ENCODE measurements at regions not wholly inside any gene's neighbourhood (a gene's known extent, or its start where the extent isn't known, plus 50 kb on each side); places are given as distances from the start of the nearest gene placed in this dataset.

DNA sequence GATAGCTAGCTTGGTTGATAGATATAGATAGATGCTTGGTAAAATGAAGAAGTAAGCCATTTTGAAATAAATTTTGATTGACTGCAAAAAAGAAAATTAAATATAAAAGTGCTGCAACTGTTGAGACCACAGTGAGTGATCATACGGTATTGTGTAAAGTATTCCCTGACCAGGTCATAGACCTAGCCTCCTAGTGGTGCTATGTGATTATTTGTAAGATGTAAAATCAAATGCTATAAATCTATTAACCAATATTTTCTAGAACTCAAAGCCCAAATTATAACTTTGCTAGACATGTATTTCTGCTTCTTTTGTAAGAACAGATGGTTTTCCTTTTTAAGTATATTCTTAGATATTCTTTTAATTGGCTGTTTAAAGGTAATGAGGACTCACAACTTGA lies 480.2 kb upstream of the PTPRD start:
- H3K27ac ChIP-seq, result no peak overlapping the region
- no peaks in the 10 kb centered on the region for H3K36me3 ChIP-seq
- TF ChIP-seq, protein P1, sequence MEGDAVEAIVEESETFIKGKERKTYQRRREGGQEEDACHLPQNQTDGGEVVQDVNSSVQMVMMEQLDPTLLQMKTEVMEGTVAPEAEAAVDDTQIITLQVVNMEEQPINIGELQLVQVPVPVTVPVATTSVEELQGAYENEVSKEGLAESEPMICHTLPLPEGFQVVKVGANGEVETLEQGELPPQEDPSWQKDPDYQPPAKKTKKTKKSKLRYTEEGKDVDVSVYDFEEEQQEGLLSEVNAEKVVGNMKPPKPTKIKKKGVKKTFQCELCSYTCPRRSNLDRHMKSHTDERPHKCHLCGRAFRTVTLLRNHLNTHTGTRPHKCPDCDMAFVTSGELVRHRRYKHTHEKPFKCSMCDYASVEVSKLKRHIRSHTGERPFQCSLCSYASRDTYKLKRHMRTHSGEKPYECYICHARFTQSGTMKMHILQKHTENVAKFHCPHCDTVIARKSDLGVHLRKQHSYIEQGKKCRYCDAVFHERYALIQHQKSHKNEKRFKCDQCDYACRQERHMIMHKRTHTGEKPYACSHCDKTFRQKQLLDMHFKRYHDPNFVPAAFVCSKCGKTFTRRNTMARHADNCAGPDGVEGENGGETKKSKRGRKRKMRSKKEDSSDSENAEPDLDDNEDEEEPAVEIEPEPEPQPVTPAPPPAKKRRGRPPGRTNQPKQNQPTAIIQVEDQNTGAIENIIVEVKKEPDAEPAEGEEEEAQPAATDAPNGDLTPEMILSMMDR (IDR thresholded peaks at IDR 0.05), result no peak
- ATAC-seq (no peak), DNase-seq (no peak)
- H3K4me3 ChIP-seq, result no peak overlapping the region
- intact Hi-C loops (cut with DNase I), result no loop called here
- no peaks in the 10 kb centered on the region for H3K27me3 ChIP-seq (ENCODE audit: low read depth)
- no peaks in the 10 kb centered on the region for H3K4me1 ChIP-seq
- no peaks in the 10 kb centered on the region for H3K9me3 ChIP-seq

DNA sequence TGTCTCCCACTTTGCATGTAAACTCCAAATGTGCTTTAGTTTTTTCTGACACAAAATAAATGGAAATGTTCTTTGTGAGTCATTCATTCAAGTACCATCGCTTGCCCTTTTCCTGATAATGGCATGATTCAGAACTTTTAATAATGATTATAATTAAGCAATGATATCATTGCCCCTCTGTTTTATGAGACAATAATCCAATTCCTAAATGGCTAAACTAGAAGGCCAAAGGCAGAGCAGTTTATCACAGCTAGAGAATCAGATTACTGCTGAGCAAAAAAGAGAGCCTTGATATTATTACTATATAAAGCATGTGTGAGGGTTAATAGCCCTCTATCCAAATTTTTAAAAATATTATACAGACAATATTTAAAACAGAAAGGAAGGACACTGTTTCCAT lies 484.2 kb upstream of the PTPRD start:
- no peak overlapping the region for H3K27ac ChIP-seq
- no peak for ATAC-seq
- H3K36me3 ChIP-seq, result no peaks in the 10 kb centered on the region
- TF ChIP-seq, protein P1 (IDR thresholded peaks at IDR 0.05), result no peak
- H3K27me3 ChIP-seq (ENCODE audit: low read depth), result no peaks in the 10 kb centered on the region
- no peaks in the 10 kb centered on the region for H3K9me3 ChIP-seq
- intact Hi-C loops (cut with DNase I), result no loop called here
- no peak for DNase-seq
- H3K4me3 ChIP-seq, result no peak overlapping the region
- no peaks in the 10 kb centered on the region for H3K4me1 ChIP-seq

DNA sequence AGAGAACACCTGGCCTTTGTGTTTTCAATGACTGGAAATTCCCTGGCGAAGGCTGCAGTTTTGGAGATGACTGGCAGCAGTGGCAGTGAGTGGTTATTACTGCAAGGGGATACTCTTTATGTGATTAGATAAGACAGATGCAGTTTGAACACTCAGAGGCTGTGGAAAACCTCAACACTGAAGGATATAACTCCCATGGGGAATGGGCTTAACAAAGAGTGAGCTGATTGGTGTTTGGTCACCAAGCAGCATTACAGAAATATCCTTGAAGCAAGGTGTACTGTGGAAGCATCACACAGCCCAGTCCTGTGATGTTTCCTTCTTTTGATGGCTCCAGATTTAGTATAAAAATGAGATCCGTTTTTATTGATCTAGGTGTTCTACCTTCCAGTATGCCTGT lies 490.7 kb upstream of the PTPRD start:
- no peaks in the 10 kb centered on the region for H3K4me1 ChIP-seq
- H3K9me3 ChIP-seq, result no peaks in the 10 kb centered on the region
- no peak overlapping the region for H3K4me3 ChIP-seq
- no peak for ATAC-seq
- no peaks in the 10 kb centered on the region for H3K36me3 ChIP-seq
- no peak for DNase-seq
- intact Hi-C loops (cut with DNase I), result no loop called here
- H3K27me3 ChIP-seq (ENCODE audit: low read depth), result no peaks in the 10 kb centered on the region
- TF ChIP-seq, protein P1 (IDR thresholded peaks at IDR 0.05), result no peak
- H3K27ac ChIP-seq, result no peak overlapping the region

DNA sequence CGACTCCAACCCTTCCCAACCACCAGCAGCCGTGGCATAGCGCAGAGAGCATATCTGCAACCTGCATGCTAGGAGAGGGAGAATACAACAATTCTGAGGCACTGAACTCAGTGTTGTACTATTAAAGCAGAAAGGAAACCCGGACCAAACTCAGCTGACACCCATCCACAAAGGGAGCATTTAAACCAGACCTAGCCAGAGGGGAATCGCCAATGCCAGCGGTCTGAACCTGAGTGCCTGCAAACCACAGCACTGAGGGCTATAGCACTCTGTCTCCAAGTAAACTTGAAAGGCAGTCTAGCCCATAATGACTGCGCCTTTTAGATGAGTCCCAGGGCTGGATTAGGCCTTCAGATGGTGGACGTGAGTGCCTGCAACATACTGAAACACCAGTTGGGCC lies 494.4 kb upstream of the PTPRD start:
- DNase-seq (no peak), ATAC-seq (no peak)
- H3K9me3 ChIP-seq, result no peaks in the 10 kb centered on the region
- no peak overlapping the region for H3K4me3 ChIP-seq
- H3K27ac ChIP-seq, result no peak overlapping the region
- intact Hi-C loops (cut with DNase I), result no loop called here
- no peaks in the 10 kb centered on the region for H3K27me3 ChIP-seq (ENCODE audit: low read depth)
- TF ChIP-seq, protein P1 (IDR thresholded peaks at IDR 0.05), result no peak
- H3K36me3 ChIP-seq, result no peaks in the 10 kb centered on the region
- H3K4me1 ChIP-seq, result no peaks in the 10 kb centered on the region

DNA sequence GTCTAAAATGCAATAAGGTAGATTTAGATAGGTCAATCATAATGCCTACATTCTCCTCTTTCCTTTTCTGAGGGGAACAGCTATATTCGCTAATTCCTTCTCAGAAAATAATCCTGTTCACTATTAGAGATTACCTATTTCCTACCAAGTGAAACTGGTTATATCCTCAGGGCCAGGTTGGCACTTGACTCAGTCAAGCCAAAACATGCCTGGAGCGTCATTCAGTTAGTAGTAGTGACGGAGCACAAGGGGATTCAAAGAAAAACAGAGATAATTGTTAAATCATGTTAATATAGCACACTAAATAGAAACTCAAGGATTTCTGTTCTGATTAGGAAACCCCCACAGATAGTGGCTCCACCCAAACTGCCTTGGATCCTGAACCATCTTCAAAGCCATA lies 515.4 kb upstream of the PTPRD start:
- TF ChIP-seq, protein P1 (IDR thresholded peaks at IDR 0.05), result no peak
- no peak overlapping the region for H3K4me3 ChIP-seq
- DNase-seq, result no peak
- no peaks in the 10 kb centered on the region for H3K36me3 ChIP-seq
- H3K9me3 ChIP-seq, result no peaks in the 10 kb centered on the region
- no peaks in the 10 kb centered on the region for H3K4me1 ChIP-seq
- no peak for ATAC-seq
- H3K27ac ChIP-seq, result no peak overlapping the region
- H3K27me3 ChIP-seq (ENCODE audit: low read depth), result no peaks in the 10 kb centered on the region
- intact Hi-C loops (cut with DNase I), result no loop called here

DNA sequence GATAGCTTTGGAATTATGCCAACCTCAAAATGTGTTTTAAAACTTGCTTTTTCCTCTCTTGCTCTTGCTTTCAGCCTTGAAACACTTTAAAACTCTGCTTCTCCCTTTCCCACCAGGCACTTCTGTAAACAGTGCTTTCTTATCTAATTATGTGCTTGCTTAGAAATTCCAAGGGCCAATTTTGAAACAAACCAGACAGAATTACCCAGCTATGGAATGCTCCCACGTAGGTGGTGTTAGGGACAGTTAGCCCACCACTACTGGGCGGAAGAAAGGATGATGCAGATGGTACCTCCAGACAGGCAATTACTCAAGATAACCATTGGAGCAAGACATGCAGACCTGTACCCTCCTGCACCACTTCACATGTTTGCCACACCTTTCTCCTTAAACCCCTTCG lies 523.0 kb upstream of the PTPRD start:
- intact Hi-C loops (cut with DNase I), result no loop called here
- DNase-seq, result no peak
- Histone ChIP-seq H3K27me3 (ENCODE audit: low read depth) (no peaks in the 10 kb centered on the region), H3K4me1 (no peaks in the 10 kb centered on the region), H3K27ac (no peak overlapping the region), H3K9me3 (no peaks in the 10 kb centered on the region), H3K4me3 (no peak overlapping the region), H3K36me3 (no peaks in the 10 kb centered on the region)
- TF ChIP-seq, protein P1 (IDR thresholded peaks at IDR 0.05), result no peak
- ATAC-seq, result no peak
